ENCODE measurements at regions not wholly inside any gene's neighbourhood (a gene's known extent, or its start where the extent isn't known, plus 50 kb on each side); places are given as distances from the start of the nearest gene placed in this dataset.
A peak's percentile ranks its signal among the peaks of the same experiment; 100 is the strongest.

- H3K9ac ChIP-seq (ENCODE audit: low read depth in 1 of 2, low read length in 2 of 2) = no peak overlapping the region
- no peaks in the 10 kb centered on the region for H3K4me1 ChIP-seq (ENCODE audit: control insufficient read depth in 4 of 4, insufficient read depth in 4 of 4, low read length in 3 of 4)
- TF ChIP-seq HNF4G (IDR thresholded peaks at IDR 0.05) (no peak), FOXA1 (IDR thresholded peaks at IDR 0.05) (no peak), EGR1 (IDR thresholded peaks at IDR 0.05; ENCODE audit: low read depth in 2 of 2) (no peak), FOXA2 (IDR thresholded peaks at IDR 0.05) (no peak), TAF1 (conservative IDR thresholded peaks at IDR 0.05) (no peak), HNF4A (conservative IDR thresholded peaks at IDR 0.05) (no peak), NR2F2 (IDR thresholded peaks at IDR 0.05) (no peak), RXRA (IDR thresholded peaks at IDR 0.05) (no peak)
- TF ChIP-seq, protein P1, sequence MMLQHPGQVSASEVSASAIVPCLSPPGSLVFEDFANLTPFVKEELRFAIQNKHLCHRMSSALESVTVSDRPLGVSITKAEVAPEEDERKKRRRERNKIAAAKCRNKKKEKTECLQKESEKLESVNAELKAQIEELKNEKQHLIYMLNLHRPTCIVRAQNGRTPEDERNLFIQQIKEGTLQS (IDR thresholded peaks at IDR 0.05) = no peak
- TF ChIP-seq, protein P2, sequence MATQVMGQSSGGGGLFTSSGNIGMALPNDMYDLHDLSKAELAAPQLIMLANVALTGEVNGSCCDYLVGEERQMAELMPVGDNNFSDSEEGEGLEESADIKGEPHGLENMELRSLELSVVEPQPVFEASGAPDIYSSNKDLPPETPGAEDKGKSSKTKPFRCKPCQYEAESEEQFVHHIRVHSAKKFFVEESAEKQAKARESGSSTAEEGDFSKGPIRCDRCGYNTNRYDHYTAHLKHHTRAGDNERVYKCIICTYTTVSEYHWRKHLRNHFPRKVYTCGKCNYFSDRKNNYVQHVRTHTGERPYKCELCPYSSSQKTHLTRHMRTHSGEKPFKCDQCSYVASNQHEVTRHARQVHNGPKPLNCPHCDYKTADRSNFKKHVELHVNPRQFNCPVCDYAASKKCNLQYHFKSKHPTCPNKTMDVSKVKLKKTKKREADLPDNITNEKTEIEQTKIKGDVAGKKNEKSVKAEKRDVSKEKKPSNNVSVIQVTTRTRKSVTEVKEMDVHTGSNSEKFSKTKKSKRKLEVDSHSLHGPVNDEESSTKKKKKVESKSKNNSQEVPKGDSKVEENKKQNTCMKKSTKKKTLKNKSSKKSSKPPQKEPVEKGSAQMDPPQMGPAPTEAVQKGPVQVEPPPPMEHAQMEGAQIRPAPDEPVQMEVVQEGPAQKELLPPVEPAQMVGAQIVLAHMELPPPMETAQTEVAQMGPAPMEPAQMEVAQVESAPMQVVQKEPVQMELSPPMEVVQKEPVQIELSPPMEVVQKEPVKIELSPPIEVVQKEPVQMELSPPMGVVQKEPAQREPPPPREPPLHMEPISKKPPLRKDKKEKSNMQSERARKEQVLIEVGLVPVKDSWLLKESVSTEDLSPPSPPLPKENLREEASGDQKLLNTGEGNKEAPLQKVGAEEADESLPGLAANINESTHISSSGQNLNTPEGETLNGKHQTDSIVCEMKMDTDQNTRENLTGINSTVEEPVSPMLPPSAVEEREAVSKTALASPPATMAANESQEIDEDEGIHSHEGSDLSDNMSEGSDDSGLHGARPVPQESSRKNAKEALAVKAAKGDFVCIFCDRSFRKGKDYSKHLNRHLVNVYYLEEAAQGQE (IDR thresholded peaks at IDR 0.05) = no peak
- TF ChIP-seq, protein P3, sequence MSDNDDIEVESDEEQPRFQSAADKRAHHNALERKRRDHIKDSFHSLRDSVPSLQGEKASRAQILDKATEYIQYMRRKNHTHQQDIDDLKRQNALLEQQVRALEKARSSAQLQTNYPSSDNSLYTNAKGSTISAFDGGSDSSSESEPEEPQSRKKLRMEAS (IDR thresholded peaks at IDR 0.05) = no peak
- H3K27me3 ChIP-seq (ENCODE audit: control insufficient read depth in 4 of 4, insufficient read depth in 4 of 4, low read length in 3 of 4) = no peaks in the 10 kb centered on the region
- H3K4me3 ChIP-seq (ENCODE audit: low read depth in 1 of 3, low read length in 3 of 3) = no peak overlapping the region
- no peak for DNase-seq (ENCODE audit: low spot score)
- no peaks in the 10 kb centered on the region for H3K36me3 ChIP-seq (ENCODE audit: control insufficient read depth in 4 of 4, insufficient read depth in 3 of 4, low read depth in 1 of 4, low read length in 3 of 4)
- H3K27ac ChIP-seq (ENCODE audit: low read depth in 1 of 2, low read length in 2 of 2) = no peak overlapping the region
- H3K9me3 ChIP-seq (ENCODE audit: control insufficient read depth in 4 of 4, low read length in 3 of 4) = peaks cover 0 to 2% (median 0%) of the 10 kb centered on the region in 4 donors
- 65% methylated on average over 2 of the region's 2 CpGs for WGBS
These were observed 1592.8 kb upstream of the GBE1 start for GRCh38 chr3:83354205-83354604.

DNA sequence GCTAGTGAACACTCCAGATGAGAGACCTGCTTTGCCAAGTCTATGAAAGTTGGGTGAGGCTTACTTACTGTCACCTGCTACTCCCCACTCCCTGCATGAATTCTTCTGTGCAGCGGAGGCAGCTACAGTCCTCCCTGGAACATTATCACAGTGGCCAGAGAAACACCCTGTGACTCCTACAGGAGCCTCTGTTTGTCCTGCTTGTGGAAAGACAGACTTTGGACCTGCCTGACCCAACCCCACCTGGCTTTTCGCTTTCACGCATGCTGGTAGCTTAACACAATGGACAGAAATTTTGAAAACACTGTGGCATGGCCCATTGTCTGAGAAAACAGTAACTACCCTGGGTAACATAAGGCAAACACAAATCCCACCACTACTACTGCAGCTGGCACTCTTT, 1565.5 kb upstream of the CADM2 start:
- no peak overlapping the region for H3K27ac ChIP-seq (ENCODE audit: low read depth in 1 of 2, low read length in 2 of 2)
- H3K4me1 ChIP-seq (ENCODE audit: control insufficient read depth in 4 of 4, insufficient read depth in 4 of 4, low read length in 3 of 4) = no peaks in the 10 kb centered on the region
- no peaks in the 10 kb centered on the region for H3K36me3 ChIP-seq (ENCODE audit: control insufficient read depth in 4 of 4, insufficient read depth in 3 of 4, low read depth in 1 of 4, low read length in 3 of 4)
- H3K4me3 ChIP-seq (ENCODE audit: low read depth in 1 of 3, low read length in 3 of 3) = no peak overlapping the region
- H3K9ac ChIP-seq (ENCODE audit: low read depth in 1 of 2, low read length in 2 of 2) = no peak overlapping the region
- no peak for DNase-seq (ENCODE audit: low spot score)
- TF ChIP-seq NR2F2 (IDR thresholded peaks at IDR 0.05) (no peak), HNF4A (conservative IDR thresholded peaks at IDR 0.05) (peak; percentile 28 to 64)
- no peaks in the 10 kb centered on the region for H3K27me3 ChIP-seq (ENCODE audit: control insufficient read depth in 4 of 4, insufficient read depth in 4 of 4, low read length in 3 of 4)
- WGBS = 49% methylated on average over 3 of the region's 3 CpGs
- H3K9me3 ChIP-seq (ENCODE audit: control insufficient read depth in 4 of 4, low read length in 3 of 4) = no peaks in the 10 kb centered on the region

GRCh38 chr3:83403927-83404326, 1554.9 kb upstream of the CADM2 start:
- no peak overlapping the region for H3K9ac ChIP-seq (ENCODE audit: low read depth in 1 of 2, low read length in 2 of 2)
- no peak overlapping the region for H3K27ac ChIP-seq (ENCODE audit: low read depth in 1 of 2, low read length in 2 of 2)
- no peaks in the 10 kb centered on the region for H3K4me1 ChIP-seq (ENCODE audit: control insufficient read depth in 4 of 4, insufficient read depth in 4 of 4, low read length in 3 of 4)
- H3K9me3 ChIP-seq (ENCODE audit: control insufficient read depth in 4 of 4, low read length in 3 of 4) = no peaks in the 10 kb centered on the region
- no peak for DNase-seq (ENCODE audit: low spot score)
- TF ChIP-seq FOXA1 (IDR thresholded peaks at IDR 0.05) = no peak
- TF ChIP-seq, protein P3 (IDR thresholded peaks at IDR 0.05) = no peak
- TF ChIP-seq HNF4G (IDR thresholded peaks at IDR 0.05) = no peak
- TF ChIP-seq TAF1 (conservative IDR thresholded peaks at IDR 0.05) = no peak
- no peak for TF ChIP-seq EGR1 (IDR thresholded peaks at IDR 0.05; ENCODE audit: low read depth in 2 of 2)
- TF ChIP-seq GABPA (IDR thresholded peaks at IDR 0.05 in 1 of 2, conservative IDR thresholded peaks at IDR 0.05 in 1 of 2) = no peak
- no peak for TF ChIP-seq RAD21 (IDR thresholded peaks at IDR 0.05)
- no peak for TF ChIP-seq SP1 (IDR thresholded peaks at IDR 0.05)
- TF ChIP-seq RXRA (IDR thresholded peaks at IDR 0.05) = no peak
- no peak for TF ChIP-seq NR2F2 (IDR thresholded peaks at IDR 0.05)
- TF ChIP-seq, protein P4, sequence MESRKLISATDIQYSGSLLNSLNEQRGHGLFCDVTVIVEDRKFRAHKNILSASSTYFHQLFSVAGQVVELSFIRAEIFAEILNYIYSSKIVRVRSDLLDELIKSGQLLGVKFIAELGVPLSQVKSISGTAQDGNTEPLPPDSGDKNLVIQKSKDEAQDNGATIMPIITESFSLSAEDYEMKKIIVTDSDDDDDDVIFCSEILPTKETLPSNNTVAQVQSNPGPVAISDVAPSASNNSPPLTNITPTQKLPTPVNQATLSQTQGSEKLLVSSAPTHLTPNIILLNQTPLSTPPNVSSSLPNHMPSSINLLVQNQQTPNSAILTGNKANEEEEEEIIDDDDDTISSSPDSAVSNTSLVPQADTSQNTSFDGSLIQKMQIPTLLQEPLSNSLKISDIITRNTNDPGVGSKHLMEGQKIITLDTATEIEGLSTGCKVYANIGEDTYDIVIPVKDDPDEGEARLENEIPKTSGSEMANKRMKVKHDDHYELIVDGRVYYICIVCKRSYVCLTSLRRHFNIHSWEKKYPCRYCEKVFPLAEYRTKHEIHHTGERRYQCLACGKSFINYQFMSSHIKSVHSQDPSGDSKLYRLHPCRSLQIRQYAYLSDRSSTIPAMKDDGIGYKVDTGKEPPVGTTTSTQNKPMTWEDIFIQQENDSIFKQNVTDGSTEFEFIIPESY (IDR thresholded peaks at IDR 0.05) = no peak
- TF ChIP-seq JUND (IDR thresholded peaks at IDR 0.05) = no peak
- no peak for TF ChIP-seq FOXA2 (IDR thresholded peaks at IDR 0.05)
- 69% methylated on average over 10 of the region's 10 CpGs for WGBS
- H3K27me3 ChIP-seq (ENCODE audit: control insufficient read depth in 4 of 4, insufficient read depth in 4 of 4, low read length in 3 of 4) = no peaks in the 10 kb centered on the region
- no peaks in the 10 kb centered on the region for H3K36me3 ChIP-seq (ENCODE audit: control insufficient read depth in 4 of 4, insufficient read depth in 3 of 4, low read depth in 1 of 4, low read length in 3 of 4)
- H3K4me3 ChIP-seq (ENCODE audit: low read depth in 1 of 3, low read length in 3 of 3) = no peak overlapping the region

Data from liver (tissue), 7 donors.